ENCODE measurements at regions not wholly inside any gene's neighbourhood (a gene's known extent, or its start where the extent isn't known, plus 50 kb on each side); places are given as distances from the start of the nearest gene placed in this dataset.

- no peak overlapping the region for H3K4me3 ChIP-seq (ENCODE audit: low read depth, low read length)
- no peaks in the 10 kb centered on the region for H3K9me3 ChIP-seq (ENCODE audit: control insufficient read depth, insufficient read depth, low read length)
- no peak overlapping the region for H3K27ac ChIP-seq (ENCODE audit: low read depth, low read length)
- CTCF ChIA-PET: no interaction called here
- DNase-seq (ENCODE audit: low read depth, low spot score): no peak
- POLR2A ChIA-PET: no interaction called here
- no peak for TF ChIP-seq CTCF (IDR thresholded peaks at IDR 0.05; ENCODE audit: low read depth, low read length)
- H3K27me3 ChIP-seq (ENCODE audit: control insufficient read depth, insufficient read depth, low read length): no peaks in the 10 kb centered on the region
These were observed 578.6 kb downstream of the SLC16A7 start for GRCh38 chr12:60174476-60174875.

GRCh38 chr12:60174941-60175340, 579.1 kb downstream of the SLC16A7 start:
- no peak overlapping the region for H3K4me3 ChIP-seq (ENCODE audit: low read depth, low read length)
- H3K9me3 ChIP-seq (ENCODE audit: control insufficient read depth, insufficient read depth, low read length): no peaks in the 10 kb centered on the region
- POLR2A ChIA-PET: no interaction called here
- H3K27me3 ChIP-seq (ENCODE audit: control insufficient read depth, insufficient read depth, low read length): no peaks in the 10 kb centered on the region
- no peak for TF ChIP-seq CTCF (IDR thresholded peaks at IDR 0.05; ENCODE audit: low read depth, low read length)
- no peak for DNase-seq (ENCODE audit: low read depth, low spot score)
- no peak overlapping the region for H3K27ac ChIP-seq (ENCODE audit: low read depth, low read length)
- CTCF ChIA-PET: no interaction called here

DNA sequence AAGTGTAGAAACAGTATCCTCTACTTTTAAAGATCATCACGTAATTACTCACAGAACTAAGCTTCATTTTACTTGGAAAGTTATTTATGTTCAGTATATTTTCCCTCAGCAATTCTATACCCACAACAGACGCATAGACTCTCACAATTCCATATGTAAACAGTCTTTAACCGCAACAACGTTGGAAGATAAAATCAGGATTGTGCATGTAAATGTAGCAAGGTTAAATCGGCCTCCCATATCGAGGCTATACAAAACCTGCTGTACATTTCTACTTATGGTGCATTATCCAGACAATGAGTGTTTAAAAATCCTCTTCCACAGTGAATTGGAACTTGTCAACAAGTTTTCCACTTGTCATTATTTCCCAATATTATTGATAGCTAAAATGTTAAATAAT, 581.1 kb downstream of the SLC16A7 start:
- POLR2A ChIA-PET: no interaction called here
- Histone ChIP-seq H3K4me3 (ENCODE audit: low read depth, low read length) (no peak overlapping the region), H3K27me3 (ENCODE audit: control insufficient read depth, insufficient read depth, low read length) (no peaks in the 10 kb centered on the region), H3K27ac (ENCODE audit: low read depth, low read length) (no peak overlapping the region), H3K9me3 (ENCODE audit: control insufficient read depth, insufficient read depth, low read length) (no peaks in the 10 kb centered on the region)
- CTCF ChIA-PET: no interaction called here
- no peak for TF ChIP-seq CTCF (IDR thresholded peaks at IDR 0.05; ENCODE audit: low read depth, low read length)
- no peak for DNase-seq (ENCODE audit: low read depth, low spot score)

DNA sequence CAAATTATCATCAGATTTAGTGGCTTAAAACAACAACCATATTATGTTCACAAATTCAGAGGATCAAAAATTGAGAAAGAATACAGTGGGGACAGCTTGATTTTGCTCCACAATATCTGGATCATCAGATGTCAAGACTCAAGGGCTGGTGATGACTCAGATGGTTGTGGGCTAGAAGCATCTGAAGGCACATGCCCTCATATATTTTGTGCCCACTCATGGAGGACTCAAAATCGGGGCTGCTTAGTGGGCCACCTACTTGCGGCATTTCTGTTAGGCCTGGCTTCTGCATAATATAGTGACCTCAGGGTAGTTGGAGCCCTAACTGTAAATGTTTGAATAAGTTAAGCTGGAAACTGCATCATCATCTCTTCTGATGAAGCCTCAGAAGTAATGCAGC, 584.5 kb downstream of the SLC16A7 start:
- H3K27me3 ChIP-seq (ENCODE audit: control insufficient read depth, insufficient read depth, low read length): no peaks in the 10 kb centered on the region
- CTCF ChIA-PET: no interaction called here
- H3K27ac ChIP-seq (ENCODE audit: low read depth, low read length): no peak overlapping the region
- no peak for TF ChIP-seq CTCF (IDR thresholded peaks at IDR 0.05; ENCODE audit: low read depth, low read length)
- H3K4me3 ChIP-seq (ENCODE audit: low read depth, low read length): no peak overlapping the region
- no peak for DNase-seq (ENCODE audit: low read depth, low spot score)
- POLR2A ChIA-PET: no interaction called here
- no peaks in the 10 kb centered on the region for H3K9me3 ChIP-seq (ENCODE audit: control insufficient read depth, insufficient read depth, low read length)

DNA sequence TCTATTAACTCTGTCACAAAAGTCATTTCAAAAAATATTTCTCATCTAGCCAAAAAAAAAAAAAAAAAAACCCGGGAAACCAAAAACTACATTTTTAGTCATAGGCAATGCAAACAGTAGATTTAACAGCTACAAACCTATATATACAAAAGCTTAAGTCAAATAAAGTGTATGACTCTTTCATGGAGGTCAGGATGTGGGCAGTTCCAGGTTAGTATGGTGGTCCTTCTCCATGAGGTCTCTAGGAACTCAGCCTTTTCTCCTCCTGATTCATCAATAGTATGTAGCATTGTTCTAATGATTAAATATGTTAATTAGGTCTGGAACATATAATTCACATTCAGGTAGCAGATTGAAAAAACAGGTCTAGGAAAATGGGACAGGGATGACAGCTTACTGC, 586.5 kb downstream of the SLC16A7 start:
- DNase-seq (ENCODE audit: low read depth, low spot score): no peak
- ChIA-PET POLR2A (interaction anchor here (0.7 kb wide), 1 partner anchor 1212 kb away, joined by 5 read pairs; no protein-coding TSS in a partner anchor), CTCF (interaction anchor here (0.7 kb wide), 2 partner anchors 60 to 74 kb away, joined by 5 to 8 read pairs; no protein-coding TSS in a partner anchor)
- TF ChIP-seq CTCF (IDR thresholded peaks at IDR 0.05; ENCODE audit: low read depth, low read length): no peak
- Histone ChIP-seq H3K4me3 (ENCODE audit: low read depth, low read length) (no peak overlapping the region), H3K27me3 (ENCODE audit: control insufficient read depth, insufficient read depth, low read length) (no peaks in the 10 kb centered on the region), H3K9me3 (ENCODE audit: control insufficient read depth, insufficient read depth, low read length) (no peaks in the 10 kb centered on the region), H3K27ac (ENCODE audit: low read depth, low read length) (no peak overlapping the region)
